H1 (cell line): ENCODE measurements at regions not wholly inside any gene's neighbourhood (a gene's known extent, or its start where the extent isn't known, plus 50 kb on each side); places are given as distances from the start of the nearest gene placed in this dataset.
"Not testable (repeated sequence)": the region's sequence is repeated elsewhere in the genome, so short reads cannot be mapped to it uniquely, and the experiment has no call there.

Source experiments
- CTCF ChIA-PET: fragments of 300-600 bp; sonication (Branson Sonifier 250); formaldehyde crosslinking; loops from one replicate; lab custom pipeline; 2021; ENCODE audit not compliant: partially characterized antibody; lab: Charles Lee
- POLR2A ChIA-PET: fragments of 300-600 bp; sonication (Branson Sonifier 250); formaldehyde crosslinking; loops from one replicate; lab custom pipeline; 2021; ENCODE audit warnings: inconsistent platforms; ENCODE audit not compliant: partially characterized antibody; lab: Charles Lee
- DNase-seq, 2 experiments: peaks; one replicate each; pipeline versions ENCODE4 v3.0.0 to v3.0.0-alpha.2; 2010 to 2022; ENCODE audit warnings: low spot score in 2 of 2, low read depth in 1 of 2, mixed read lengths in 1 of 2
- FAIRE-seq: peaks from 2 replicates; lab custom pipeline; 2011; peaks lifted over from hg19 to GRCh38; lab: Jason Lieb, UNC
- H2AFZ ChIP-seq: 2 replicates; pipeline ENCODE4 v1.8.1; 2012; ENCODE audit warnings: low read length, inconsistent platforms
- H2AK5ac ChIP-seq: 2 replicates; pipeline ENCODE4 v1.6.1; 2013; ENCODE audit warnings: low read depth, low read length
- H2BK120ac ChIP-seq: replicated peaks from 2 replicates; pipeline ENCODE3; 2013; ENCODE audit warnings: low read depth, low read length, inconsistent platforms
- H2BK12ac ChIP-seq: 2 replicates; pipeline ENCODE4 v1.6.1; 2013; ENCODE audit warnings: low read depth, low read length
- H2BK15ac ChIP-seq: 2 replicates; pipeline ENCODE4 v1.6.1; 2013; ENCODE audit warnings: low read length
- H2BK20ac ChIP-seq: 2 replicates; pipeline ENCODE4 v1.6.1; 2013; ENCODE audit warnings: low read length
- H2BK5ac ChIP-seq: 2 replicates; pipeline ENCODE4 v1.6.1; 2013; ENCODE audit warnings: low read depth, low read length
- H3K14ac ChIP-seq: 2 replicates; pipeline ENCODE4 v1.6.1; 2013; ENCODE audit warnings: inconsistent platforms; ENCODE audit not compliant: insufficient read length
- H3K18ac ChIP-seq: 2 replicates; pipeline ENCODE4 v1.6.1; 2013; ENCODE audit warnings: low read length; ENCODE audit errors: extremely low read depth
- H3K23ac ChIP-seq: 2 replicates; pipeline ENCODE4 v1.6.1; 2013; ENCODE audit warnings: inconsistent platforms; ENCODE audit not compliant: insufficient read length
- H3K23me2 ChIP-seq: 2 replicates; pipeline ENCODE4 v1.6.1; 2013; ENCODE audit warnings: low read depth, low read length
- H3K27ac ChIP-seq: 2 replicates; pipeline ENCODE4 v1.6.1; 2011; ENCODE audit warnings: low read depth, low read length, inconsistent platforms
- H3K27me3 ChIP-seq, 4 experiments: replicated peaks in 1 of 4; 1 replicate in 1 of 4; 2 replicates in 3 of 4; pipeline versions ENCODE4 v1.6.1 to v1.8.1; 2011 to 2013; ENCODE audit warnings: low read length in 3 of 4, mild to moderate bottlenecking in 3 of 4, inconsistent platforms in 2 of 4, mixed read lengths in 2 of 4, moderate library complexity in 1 of 4; ENCODE audit not compliant: control insufficient read depth in 3 of 4, insufficient read depth in 3 of 4; ENCODE audit errors: extremely low read depth in 1 of 4
- H3K36me3 ChIP-seq, 4 experiments: 2 replicates each; pipeline versions ENCODE4 v1.6.1 to v1.8.1; 2011 to 2013; ENCODE audit warnings: mild to moderate bottlenecking in 4 of 4, low read length in 3 of 4, moderate library complexity in 2 of 4, control low read depth in 1 of 4, inconsistent platforms in 1 of 4; ENCODE audit not compliant: insufficient read depth in 4 of 4, control insufficient read depth in 2 of 4
- H3K4ac ChIP-seq: replicated peaks from 2 replicates; pipeline ENCODE3; 2013; ENCODE audit warnings: low read length, low read depth, mixed read lengths, inconsistent platforms; ENCODE audit not compliant: insufficient read length
- H3K4me1 ChIP-seq, 4 experiments: replicated peaks in 1 of 4; 1 replicate in 1 of 4; 2 replicates in 3 of 4; pipeline versions ENCODE4 v1.6.1 to v1.8.1; 2011 to 2013; ENCODE audit warnings: low read length in 3 of 4, inconsistent platforms in 2 of 4, mixed read lengths in 1 of 4; ENCODE audit not compliant: insufficient read depth in 4 of 4, control insufficient read depth in 3 of 4
- H3K4me2 ChIP-seq, 2 experiments: 2 replicates each; pipeline versions ENCODE4 v1.6.1 to v1.8.1; 2011 to 2013; ENCODE audit warnings: low read depth in 2 of 2, low read length in 2 of 2, control low read depth in 1 of 2, inconsistent platforms in 1 of 2, mild to moderate bottlenecking in 1 of 2; ENCODE audit not compliant: insufficient read depth in 1 of 2
- H3K4me3 ChIP-seq, 4 experiments: fragments of 200-600, 300-600 bp in 1 of 4; sonication (generic), shearing (Covaris generic), sonication (Bioruptor Twin) in 1 of 4; 2 replicates each; pipeline versions ENCODE4 v1.5.1 to v1.8.1; 2011 to 2016; ENCODE audit warnings: low read length in 4 of 4, low read depth in 3 of 4, control low read depth in 2 of 4, inconsistent platforms in 2 of 4, mild to moderate bottlenecking in 2 of 4, mixed read lengths in 1 of 4, moderate library complexity in 1 of 4; ENCODE audit not compliant: insufficient read depth in 2 of 4; ENCODE audit errors: extremely low read depth in 1 of 4
- H3K56ac ChIP-seq: replicated peaks from 2 replicates; pipeline ENCODE3; 2013; ENCODE audit warnings: low read depth, mild to moderate bottlenecking, mixed read lengths, low read length, inconsistent platforms; ENCODE audit not compliant: insufficient read length
- H3K79me1 ChIP-seq: 2 replicates; pipeline ENCODE4 v1.6.1; 2013; ENCODE audit warnings: low read depth, low read length, control low read depth
- H3K79me2 ChIP-seq, 2 experiments: 2 replicates each; pipeline versions ENCODE4 v1.6.1 to v1.8.1; 2012 to 2013; ENCODE audit warnings: low read length in 2 of 2, mild to moderate bottlenecking in 2 of 2, inconsistent platforms in 1 of 2; ENCODE audit not compliant: insufficient read depth in 2 of 2, control insufficient read depth in 1 of 2
- H3K9ac ChIP-seq, 4 experiments: replicated peaks in 1 of 4; 1 replicate in 1 of 4; 2 replicates in 3 of 4; pipeline versions ENCODE4 v1.6.1 to v1.8.1; 2011 to 2013; ENCODE audit warnings: low read depth in 3 of 4, low read length in 3 of 4, control low read depth in 2 of 4, mild to moderate bottlenecking in 2 of 4, moderate library complexity in 2 of 4, inconsistent platforms in 1 of 4; ENCODE audit errors: extremely low read depth in 1 of 4
- H3K9me3 ChIP-seq, 2 experiments: 2 replicates each; pipeline versions ENCODE4 v1.6.1 to v1.8.1; 2012 to 2013; ENCODE audit warnings: mild to moderate bottlenecking in 2 of 2, moderate library complexity in 2 of 2, control low read depth in 1 of 2, inconsistent platforms in 1 of 2, low read depth in 1 of 2, low read length in 1 of 2, mixed read lengths in 1 of 2; ENCODE audit not compliant: insufficient read depth in 2 of 2
- H4K20me1 ChIP-seq, 2 experiments: replicated peaks in 1 of 2; 2 replicates each; pipeline versions ENCODE3 to v1.8.1; 2011 to 2013; ENCODE audit warnings: inconsistent platforms in 2 of 2, low read length in 2 of 2, mild to moderate bottlenecking in 1 of 2; ENCODE audit not compliant: insufficient read depth in 2 of 2, control insufficient read depth in 1 of 2
- H4K5ac ChIP-seq: 2 replicates; pipeline ENCODE4 v1.6.1; 2013; ENCODE audit warnings: low read length, low read depth, mixed read lengths, inconsistent platforms; ENCODE audit not compliant: insufficient read length
- H4K8ac ChIP-seq: 2 replicates; pipeline ENCODE4 v1.8.0; 2013; ENCODE audit warnings: mild to moderate bottlenecking, moderate library complexity, low read length, inconsistent platforms; ENCODE audit not compliant: insufficient read depth; ENCODE audit errors: extremely low read depth
- H4K91ac ChIP-seq: replicated peaks from 2 replicates; pipeline ENCODE3; 2013; ENCODE audit warnings: low read length, mixed read lengths, inconsistent platforms; ENCODE audit not compliant: insufficient read length
- WGBS, 2 experiments: shearing (Covaris generic) in 1 of 2; methylation state at CpG; one replicate each; pipeline versions ENCODE4 v1.1.6 to v1.1.7; 2013 to 2015; ENCODE audit warnings: low lambda C conversion rate in 2 of 2, mixed read lengths in 2 of 2, inconsistent platforms in 1 of 2, low coverage in 1 of 2, missing lambda C conversion rate in 1 of 2; ENCODE audit not compliant: insufficient replicate concordance in 2 of 2, insufficient coverage in 1 of 2, insufficient read length in 1 of 2; ENCODE audit errors: extremely low coverage in 1 of 2, missing lambda C conversion rate in 1 of 2; 5-methylcytosine and 5-hydroxymethylcytosine counted together

DNA sequence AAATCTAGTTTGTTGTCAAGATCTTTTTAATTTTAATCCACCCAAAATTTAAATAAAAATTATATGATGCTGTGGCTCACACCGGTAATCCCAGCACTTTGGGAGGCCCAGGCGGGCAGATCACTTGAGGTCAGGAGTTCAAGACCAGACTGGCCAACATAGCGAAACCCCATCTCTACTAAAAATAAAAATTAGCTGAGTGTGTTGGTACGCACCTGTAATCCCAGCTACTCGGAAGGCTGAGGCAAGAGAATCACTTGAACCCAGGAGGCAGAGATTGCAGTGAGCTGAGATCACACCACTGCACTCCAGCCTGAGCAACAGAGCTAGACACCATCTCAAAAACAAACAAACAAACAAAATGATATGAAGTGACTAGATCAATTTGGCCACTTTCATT is 253.0 kb upstream of the MGMT start:
- DNase-seq, FAIRE-seq: not testable (repeated sequence)

More for the DNA sequence above, 253.0 kb upstream of the MGMT start:
- H4K20me1 ChIP-seq, H3K14ac ChIP-seq, H4K8ac ChIP-seq, POLR2A ChIA-PET, H2AK5ac ChIP-seq, H3K4ac ChIP-seq, H2BK120ac ChIP-seq, H3K18ac ChIP-seq, H3K4me2 ChIP-seq, H3K23ac ChIP-seq, H3K79me1 ChIP-seq, H4K5ac ChIP-seq, H3K36me3 ChIP-seq, H4K91ac ChIP-seq, H2BK15ac ChIP-seq, H3K9ac ChIP-seq, H3K27me3 ChIP-seq, H2BK5ac ChIP-seq, H3K27ac ChIP-seq, H3K9me3 ChIP-seq, H3K79me2 ChIP-seq, H2BK12ac ChIP-seq, H3K56ac ChIP-seq, H3K4me3 ChIP-seq, H2AFZ ChIP-seq, H3K23me2 ChIP-seq, H3K4me1 ChIP-seq, H2BK20ac ChIP-seq: not testable (repeated sequence)
- 92% methylated on average over 5 of the region's 5 CpGs; no CpG with 5 or more reads in 1 of the 2 experiments for WGBS, 2 experiments
- CTCF ChIA-PET = interaction anchor here (0.9 kb wide), 1 partner anchor 8 kb away, joined by 3 read pairs; no protein-coding TSS in a partner anchor
